ENCODE measurements at regions not wholly inside any gene's neighbourhood (a gene's known extent, or its start where the extent isn't known, plus 50 kb on each side); places are given as distances from the start of the nearest gene placed in this dataset.

DNA sequence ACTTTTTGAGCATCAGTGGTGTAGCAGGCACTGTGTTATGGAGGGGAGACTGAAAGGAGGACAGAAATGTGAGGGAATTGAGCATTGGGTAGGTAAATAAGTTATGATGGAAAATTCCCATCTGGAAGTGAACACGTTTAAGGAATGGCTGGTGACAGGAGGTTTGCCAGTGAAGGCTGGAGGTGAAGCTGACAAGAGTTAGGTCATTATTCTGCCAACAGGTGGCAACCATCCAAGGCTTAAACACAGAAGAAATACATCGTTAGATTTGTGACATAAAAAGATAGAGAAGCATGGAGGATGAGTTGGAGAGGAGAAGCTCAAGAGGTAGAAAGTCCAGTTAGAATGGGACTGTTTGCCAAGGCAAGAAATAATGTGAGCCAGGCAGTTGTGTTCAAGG is 455.3 kb upstream of the SGCD start:
- TF ChIP-seq, protein P1, sequence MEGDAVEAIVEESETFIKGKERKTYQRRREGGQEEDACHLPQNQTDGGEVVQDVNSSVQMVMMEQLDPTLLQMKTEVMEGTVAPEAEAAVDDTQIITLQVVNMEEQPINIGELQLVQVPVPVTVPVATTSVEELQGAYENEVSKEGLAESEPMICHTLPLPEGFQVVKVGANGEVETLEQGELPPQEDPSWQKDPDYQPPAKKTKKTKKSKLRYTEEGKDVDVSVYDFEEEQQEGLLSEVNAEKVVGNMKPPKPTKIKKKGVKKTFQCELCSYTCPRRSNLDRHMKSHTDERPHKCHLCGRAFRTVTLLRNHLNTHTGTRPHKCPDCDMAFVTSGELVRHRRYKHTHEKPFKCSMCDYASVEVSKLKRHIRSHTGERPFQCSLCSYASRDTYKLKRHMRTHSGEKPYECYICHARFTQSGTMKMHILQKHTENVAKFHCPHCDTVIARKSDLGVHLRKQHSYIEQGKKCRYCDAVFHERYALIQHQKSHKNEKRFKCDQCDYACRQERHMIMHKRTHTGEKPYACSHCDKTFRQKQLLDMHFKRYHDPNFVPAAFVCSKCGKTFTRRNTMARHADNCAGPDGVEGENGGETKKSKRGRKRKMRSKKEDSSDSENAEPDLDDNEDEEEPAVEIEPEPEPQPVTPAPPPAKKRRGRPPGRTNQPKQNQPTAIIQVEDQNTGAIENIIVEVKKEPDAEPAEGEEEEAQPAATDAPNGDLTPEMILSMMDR (conservative IDR thresholded peaks at IDR 0.05; ENCODE audit: low read depth, low read length), result no peak
- no peak for DNase-seq (ENCODE audit: low read depth)
- no peak overlapping the region for H3K4me3 ChIP-seq (ENCODE audit: low read length)

DNA sequence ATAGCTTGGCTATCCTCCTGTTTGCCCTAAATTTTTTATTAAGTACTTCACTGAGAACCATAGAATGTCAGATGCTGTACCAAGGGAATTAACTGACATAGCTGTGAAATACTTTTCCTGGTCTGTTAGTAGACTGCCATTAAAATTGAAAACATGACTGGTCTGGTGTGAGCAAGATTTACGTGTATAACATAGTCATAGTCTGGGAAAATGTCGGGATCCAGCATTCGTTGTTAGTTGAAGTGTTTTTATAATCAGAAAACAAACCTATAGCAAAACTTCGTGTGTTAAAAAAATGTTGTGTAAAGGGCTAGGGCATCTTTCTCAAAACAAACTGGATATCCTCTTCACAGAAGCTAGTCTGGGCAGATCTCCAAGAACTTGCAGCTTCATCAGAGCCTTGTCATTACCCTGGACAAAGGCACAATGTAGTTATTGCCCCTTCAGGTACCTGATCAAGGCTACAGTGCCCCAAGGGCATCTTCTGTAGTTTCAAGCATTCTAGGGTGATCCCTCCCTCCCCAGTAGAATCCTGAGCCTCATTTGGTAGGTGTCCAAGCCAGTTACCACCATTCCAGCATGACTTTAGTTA is 454.2 kb upstream of the SGCD start:
- TF ChIP-seq, protein P1 (conservative IDR thresholded peaks at IDR 0.05; ENCODE audit: low read depth, low read length), result no peak
- DNase-seq (ENCODE audit: low read depth), result no peak
- H3K4me3 ChIP-seq (ENCODE audit: low read length), result no peak overlapping the region

DNA sequence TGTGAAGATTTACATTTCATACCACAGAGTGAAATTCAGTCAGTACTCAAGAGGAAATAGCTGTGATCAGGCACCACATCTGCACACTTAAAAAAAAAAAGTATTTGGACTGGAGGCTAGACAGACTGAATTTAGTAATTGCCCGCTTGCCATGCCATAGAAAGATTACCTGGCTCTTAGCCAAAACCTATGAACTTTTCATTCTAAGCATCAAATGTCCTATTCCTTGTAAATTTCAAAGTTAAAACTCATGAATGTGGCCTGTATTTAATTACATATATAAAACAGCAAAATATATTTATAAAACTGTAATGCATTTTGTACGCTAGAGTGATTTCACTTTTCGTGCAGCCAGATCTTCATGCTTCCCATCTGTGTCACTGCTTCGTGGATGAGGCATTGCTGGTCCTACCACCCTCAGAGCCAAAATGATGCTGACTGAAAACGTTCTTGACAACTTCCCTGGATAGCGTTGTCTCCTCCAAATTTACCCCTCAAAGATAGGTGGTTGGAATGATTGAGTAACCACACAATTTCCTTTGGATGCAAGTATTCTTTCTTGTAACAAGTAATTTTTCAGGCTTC is 447.9 kb upstream of the SGCD start:
- DNase-seq (ENCODE audit: low read depth), result no peak
- no peak overlapping the region for H3K4me3 ChIP-seq (ENCODE audit: low read length)
- TF ChIP-seq, protein P1 (conservative IDR thresholded peaks at IDR 0.05; ENCODE audit: low read depth, low read length), result no peak

DNA sequence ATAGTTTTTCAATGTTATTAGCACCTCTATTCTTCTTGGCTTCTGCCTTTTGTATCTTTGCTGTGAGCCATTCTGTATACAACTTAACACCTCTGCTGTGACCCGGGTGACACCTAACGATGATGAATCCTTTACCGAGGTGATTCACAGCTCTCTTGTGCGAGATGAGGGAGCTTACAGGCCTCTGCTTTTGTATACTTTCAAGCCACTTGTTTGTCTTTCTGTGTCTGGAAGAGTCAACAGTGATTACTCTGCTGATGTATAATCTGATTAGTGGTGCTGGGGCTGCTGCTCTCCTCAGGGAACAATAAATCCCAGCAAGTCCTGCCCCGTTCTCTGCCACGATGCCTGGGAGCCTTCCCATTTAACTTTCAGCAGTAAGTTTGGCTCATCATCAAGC is 442.9 kb upstream of the SGCD start:
- TF ChIP-seq, protein P1 (conservative IDR thresholded peaks at IDR 0.05; ENCODE audit: low read depth, low read length), result no peak
- H3K4me3 ChIP-seq (ENCODE audit: low read length), result no peak overlapping the region
- DNase-seq (ENCODE audit: low read depth), result no peak

DNA sequence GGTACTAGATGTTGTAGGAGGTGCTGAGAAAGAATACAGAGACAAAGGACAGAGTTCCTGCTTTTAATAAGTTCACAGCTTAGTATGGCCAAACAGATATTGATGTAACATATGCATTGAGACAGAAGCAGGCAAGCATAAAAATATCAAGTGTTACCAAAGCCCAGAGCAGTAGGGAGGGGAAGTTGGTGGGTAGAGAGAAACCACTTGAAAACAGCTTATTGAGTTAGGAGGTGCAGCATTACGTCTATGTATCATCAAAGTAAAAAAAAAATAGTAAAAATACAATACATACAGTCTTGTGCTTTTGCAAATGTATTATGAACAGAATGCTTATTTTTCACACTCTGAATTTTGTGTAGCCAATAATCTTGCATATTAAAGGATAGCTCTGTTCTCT is 441.8 kb upstream of the SGCD start:
- TF ChIP-seq, protein P1 (conservative IDR thresholded peaks at IDR 0.05; ENCODE audit: low read depth, low read length), result no peak
- no peak overlapping the region for H3K4me3 ChIP-seq (ENCODE audit: low read length)
- DNase-seq (ENCODE audit: low read depth), result no peak

DNA sequence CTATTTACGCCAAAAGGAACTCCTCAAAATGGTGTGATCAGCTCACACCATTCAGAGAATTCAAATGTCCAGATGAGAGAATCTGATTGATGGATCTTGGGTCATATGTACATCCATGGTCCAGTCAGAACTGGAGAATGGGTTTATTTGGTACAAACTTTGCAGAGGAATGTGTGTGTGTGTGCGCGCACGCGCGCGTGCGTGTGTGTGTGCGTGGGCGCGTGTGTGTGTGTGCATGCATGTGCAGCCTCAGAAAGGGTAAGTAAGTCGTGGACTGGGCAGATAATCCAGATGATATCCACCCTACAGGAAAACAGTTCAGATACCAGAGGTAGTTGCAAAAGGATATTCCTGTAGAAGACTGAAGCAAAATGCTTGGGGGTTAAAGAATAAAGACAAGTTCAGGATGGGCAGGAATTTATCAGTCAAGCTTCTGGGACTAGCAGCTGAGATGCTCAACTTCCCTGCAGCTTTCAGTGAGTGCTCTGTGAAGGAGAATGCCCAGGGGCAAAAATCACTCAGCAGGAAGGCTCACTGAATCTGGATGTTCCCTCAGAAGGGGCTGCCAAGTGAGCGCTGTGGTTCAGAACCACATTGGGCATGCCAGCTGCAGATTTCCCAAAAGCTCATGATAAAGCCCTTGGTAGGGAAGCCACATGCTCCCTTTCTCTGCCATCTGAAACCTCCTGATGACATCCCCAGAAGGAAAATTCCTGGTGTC is 440.5 kb upstream of the SGCD start:
- TF ChIP-seq, protein P1 (conservative IDR thresholded peaks at IDR 0.05; ENCODE audit: low read depth, low read length), result no peak
- H3K4me3 ChIP-seq (ENCODE audit: low read length), result no peak overlapping the region
- DNase-seq (ENCODE audit: low read depth), result no peak

DNA sequence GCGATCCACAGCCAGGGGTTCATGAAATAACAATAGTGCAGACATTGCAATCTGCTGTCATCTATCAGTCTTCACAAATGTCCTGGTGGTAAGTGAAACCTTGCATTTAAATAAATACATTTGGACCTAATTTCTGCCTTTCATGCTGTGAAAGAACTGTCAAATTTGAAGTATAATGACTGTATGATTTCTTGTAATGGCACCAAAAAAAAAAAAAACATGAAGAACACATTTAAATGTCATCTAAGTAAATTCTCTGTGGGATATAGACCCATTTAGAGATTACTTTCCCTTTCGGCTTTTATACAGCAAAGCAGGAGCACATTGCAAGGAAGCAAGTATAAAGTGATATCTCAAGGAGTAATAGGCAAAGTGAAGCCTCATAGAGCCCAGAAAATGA is 431.5 kb upstream of the SGCD start:
- no peak overlapping the region for H3K4me3 ChIP-seq (ENCODE audit: low read length)
- TF ChIP-seq, protein P1 (conservative IDR thresholded peaks at IDR 0.05; ENCODE audit: low read depth, low read length), result no peak
- no peak for DNase-seq (ENCODE audit: low read depth)

Measured in retinal pigment epithelial cell (primary cell).